Tibial nerve (tissue), 4 donors: ENCODE measurements at regions not wholly inside any gene's neighbourhood (a gene's known extent, or its start where the extent isn't known, plus 50 kb on each side); places are given as distances from the start of the nearest gene placed in this dataset.
A peak's percentile ranks its signal among the peaks of the same experiment; 100 is the strongest.

Experiments used
- DNase-seq, 2 donors: peaks; one replicate each; pipeline ENCODE4 v3.0.0-alpha.2; 2019; ENCODE audit warnings: low spot score in 2 of 2
- H3K27ac ChIP-seq, 4 donors: fragments of 200-600 bp; sonication (generic) in 3 of 4; one replicate each; pipeline ENCODE4 v1.5.1; 2017 to 2019; ENCODE audit warnings: mild to moderate bottlenecking in 1 of 4
- H3K27me3 ChIP-seq, 2 donors: fragments of 200-600 bp; sonication (generic) in 1 of 2; one replicate each; pipeline versions ENCODE4 v1.5.1 to v1.6.0; 2017 to 2019
- H3K36me3 ChIP-seq, 3 donors: fragments of 200-600 bp; sonication (generic); one replicate each; pipeline ENCODE4 v1.5.1; 2018 to 2019
- H3K4me1 ChIP-seq, 4 donors: fragments of 200-600 bp; sonication (generic) in 3 of 4; one replicate each; pipeline ENCODE4 v1.5.1; 2017 to 2019
- H3K4me3 ChIP-seq, 4 donors: fragments of 200-600 bp; sonication (generic) in 3 of 4; one replicate each; pipeline ENCODE4 v1.5.1; 2017 to 2019; ENCODE audit warnings: mild to moderate bottlenecking in 1 of 4, moderate library complexity in 1 of 4
- H3K9me3 ChIP-seq, 4 donors: fragments of 200-600 bp; sonication (generic) in 3 of 4; one replicate each; pipeline ENCODE4 v1.5.1; 2017 to 2019
- EP300 ChIP-seq, 2 donors: sonication (generic); formaldehyde crosslinking; IDR thresholded peaks; one replicate each; pipeline ENCODE4 v1.6.1; 2017; ENCODE audit warnings: antibody characterized with exemption in 2 of 2, mild to moderate bottlenecking in 1 of 2
- POLR2A ChIP-seq, 2 donors: fragments of 450-650 bp; IDR thresholded peaks; one replicate each; pipeline ENCODE4 v1.6.1; 2017; ENCODE audit warnings: antibody characterized with exemption in 2 of 2, mild to moderate bottlenecking in 2 of 2, moderate library complexity in 2 of 2
- WGBS, 2 donors: methylation state at CpG; one replicate each; pipeline ENCODE4 v1.1.5; 2018; 5-methylcytosine and 5-hydroxymethylcytosine counted together
- TF ChIP-seq, protein P1 (sequence below), 5 experiments: fragments of 200-600 bp in 3 of 5; fragments of 450-650 bp in 2 of 5; sonication (generic) in 3 of 5; IDR thresholded peaks; one replicate each; pipeline ENCODE4 v1.5.1; 2016 to 2019; ENCODE audit warnings: antibody characterized with exemption in 5 of 5, mild to moderate bottlenecking in 3 of 5, moderate library complexity in 2 of 5

DNA sequence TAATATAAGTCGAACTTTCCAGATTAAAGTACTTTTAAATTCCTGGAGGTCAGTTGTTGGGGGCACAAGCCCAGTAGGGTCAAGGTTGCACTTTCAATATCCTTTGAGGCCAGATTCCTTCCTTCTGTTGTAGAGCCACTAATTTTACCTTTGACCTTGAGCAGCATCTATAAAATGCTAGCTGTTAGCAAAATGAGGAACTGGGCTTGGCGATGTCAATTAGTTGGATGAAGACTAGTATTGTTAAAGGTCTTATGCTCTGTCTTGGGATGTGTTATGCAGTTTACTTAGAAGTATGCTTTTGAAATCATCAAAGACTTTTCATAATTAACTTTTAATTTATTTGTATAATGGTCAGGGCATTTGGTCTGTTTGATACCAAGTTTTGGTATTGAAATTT is 425.9 kb upstream of the PROX1 start:
- no peaks in the 10 kb centered on the region for H3K36me3 ChIP-seq
- no peak overlapping the region for H3K27ac ChIP-seq
- H3K4me3 ChIP-seq: no peak overlapping the region
- no peaks in the 10 kb centered on the region for H3K4me1 ChIP-seq
- H3K27me3 ChIP-seq: no peaks in the 10 kb centered on the region
- TF ChIP-seq POLR2A (IDR thresholded peaks at IDR 0.05) (no peak), EP300 (IDR thresholded peaks at IDR 0.05) (no peak)
- TF ChIP-seq, protein P1, sequence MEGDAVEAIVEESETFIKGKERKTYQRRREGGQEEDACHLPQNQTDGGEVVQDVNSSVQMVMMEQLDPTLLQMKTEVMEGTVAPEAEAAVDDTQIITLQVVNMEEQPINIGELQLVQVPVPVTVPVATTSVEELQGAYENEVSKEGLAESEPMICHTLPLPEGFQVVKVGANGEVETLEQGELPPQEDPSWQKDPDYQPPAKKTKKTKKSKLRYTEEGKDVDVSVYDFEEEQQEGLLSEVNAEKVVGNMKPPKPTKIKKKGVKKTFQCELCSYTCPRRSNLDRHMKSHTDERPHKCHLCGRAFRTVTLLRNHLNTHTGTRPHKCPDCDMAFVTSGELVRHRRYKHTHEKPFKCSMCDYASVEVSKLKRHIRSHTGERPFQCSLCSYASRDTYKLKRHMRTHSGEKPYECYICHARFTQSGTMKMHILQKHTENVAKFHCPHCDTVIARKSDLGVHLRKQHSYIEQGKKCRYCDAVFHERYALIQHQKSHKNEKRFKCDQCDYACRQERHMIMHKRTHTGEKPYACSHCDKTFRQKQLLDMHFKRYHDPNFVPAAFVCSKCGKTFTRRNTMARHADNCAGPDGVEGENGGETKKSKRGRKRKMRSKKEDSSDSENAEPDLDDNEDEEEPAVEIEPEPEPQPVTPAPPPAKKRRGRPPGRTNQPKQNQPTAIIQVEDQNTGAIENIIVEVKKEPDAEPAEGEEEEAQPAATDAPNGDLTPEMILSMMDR (IDR thresholded peaks at IDR 0.05): no peak
- 80 to 92% methylated on average over 2 of the region's 2 CpGs for WGBS, 2 donors
- DNase-seq: no peak
- H3K9me3 ChIP-seq: peaks cover 0 to 24% (median 2%) of the 10 kb centered on the region in 4 donors

DNA sequence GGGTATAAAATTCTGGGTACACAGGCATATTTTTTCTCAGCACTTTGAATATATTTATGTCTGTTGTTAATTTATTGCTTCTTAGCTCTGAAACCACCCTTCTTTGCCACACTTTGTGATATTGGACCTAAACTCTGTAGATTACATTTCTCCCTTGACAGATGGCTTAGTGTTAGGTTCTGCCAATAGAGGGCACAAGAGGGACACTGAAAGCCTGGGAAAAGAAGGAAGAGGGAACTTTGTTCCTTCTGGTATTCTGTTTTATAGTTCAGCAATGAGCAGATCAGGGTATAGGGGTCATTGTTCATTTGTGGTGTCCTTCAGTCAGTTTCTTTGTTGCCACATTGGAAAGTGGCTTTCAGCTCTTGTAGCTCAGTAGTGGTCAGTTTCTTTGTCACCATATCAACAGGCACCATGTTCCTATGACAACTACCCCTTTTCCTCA is 423.5 kb upstream of the PROX1 start:
- H3K27ac ChIP-seq: no peak overlapping the region
- H3K4me3 ChIP-seq: no peak overlapping the region
- no peaks in the 10 kb centered on the region for H3K36me3 ChIP-seq
- no peak for TF ChIP-seq EP300 (IDR thresholded peaks at IDR 0.05)
- TF ChIP-seq, protein P1 (IDR thresholded peaks at IDR 0.05): peak in 1 of 5 experiments; percentile 14
- peaks cover 0 to 24% (median 2%) of the 10 kb centered on the region in 4 donors for H3K9me3 ChIP-seq
- no peak for DNase-seq
- no peaks in the 10 kb centered on the region for H3K27me3 ChIP-seq
- H3K4me1 ChIP-seq: no peaks in the 10 kb centered on the region

DNA sequence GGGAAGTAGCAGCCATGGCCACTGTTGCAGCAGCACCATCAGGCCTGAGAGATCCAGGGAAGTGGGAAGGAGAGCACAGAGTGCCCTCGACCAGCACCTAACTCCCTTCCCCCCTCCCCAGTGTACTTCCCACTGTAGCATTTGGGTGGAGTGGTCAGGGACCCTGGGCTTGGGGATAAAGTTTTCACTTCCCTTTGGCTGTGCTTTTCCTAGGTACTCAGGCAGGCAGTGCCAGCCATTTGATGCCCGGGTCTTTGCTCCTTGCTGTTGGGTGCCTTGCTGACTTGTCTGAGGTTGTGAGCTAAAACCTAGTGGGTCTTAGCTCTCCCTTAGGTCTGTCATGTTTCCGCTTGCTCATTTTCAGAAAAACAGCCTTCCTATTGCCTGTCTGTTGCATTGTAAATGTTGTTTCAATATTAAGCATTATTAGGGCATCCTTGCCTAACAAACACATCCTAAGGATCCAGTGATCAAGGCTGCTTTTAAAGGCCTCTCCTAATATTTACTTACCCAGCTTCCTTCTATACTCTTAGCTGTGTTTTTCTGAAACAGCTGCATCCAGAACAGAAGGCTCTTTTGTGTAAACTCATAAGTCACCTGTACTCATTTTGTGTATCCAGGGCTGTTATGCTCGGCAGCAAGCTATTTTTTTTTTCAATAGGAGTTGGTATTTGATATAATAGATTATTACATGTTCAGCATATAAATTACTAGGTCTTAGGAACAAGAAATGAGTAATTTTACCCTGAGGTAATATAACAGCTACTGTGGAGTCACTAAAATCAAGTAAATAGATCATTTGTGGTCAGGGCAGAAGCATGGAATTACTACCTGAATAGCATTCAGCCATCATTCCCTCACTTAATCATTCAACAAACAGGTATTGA is 418.6 kb upstream of the PROX1 start:
- WGBS, 2 donors: 73 to 75% methylated on average over 4 of the region's 4 CpGs
- Histone ChIP-seq H3K4me3 (no peak overlapping the region), H3K9me3 (peaks cover 0 to 5% (median 2%) of the 10 kb centered on the region in 4 donors), H3K27ac (no peak overlapping the region), H3K4me1 (no peaks in the 10 kb centered on the region), H3K27me3 (no peaks in the 10 kb centered on the region), H3K36me3 (no peaks in the 10 kb centered on the region)
- DNase-seq: no peak
- TF ChIP-seq, protein P1 (IDR thresholded peaks at IDR 0.05): no peak
- TF ChIP-seq POLR2A (IDR thresholded peaks at IDR 0.05) (no peak), EP300 (IDR thresholded peaks at IDR 0.05) (no peak)

- H3K27ac ChIP-seq: no peak overlapping the region
- no peaks in the 10 kb centered on the region for H3K4me1 ChIP-seq
- peaks cover 0 to under 1% (median 0%) of the 10 kb centered on the region in 4 donors for H3K9me3 ChIP-seq
- 78% methylated on average over 4 of the region's 4 CpGs for WGBS, 2 donors
- no peaks in the 10 kb centered on the region for H3K27me3 ChIP-seq
- no peak for DNase-seq
- H3K4me3 ChIP-seq: no peak overlapping the region
- TF ChIP-seq, protein P1 (IDR thresholded peaks at IDR 0.05): no peak
- no peak for TF ChIP-seq EP300 (IDR thresholded peaks at IDR 0.05)
- TF ChIP-seq POLR2A (IDR thresholded peaks at IDR 0.05): no peak
- no peaks in the 10 kb centered on the region for H3K36me3 ChIP-seq
Observed at GRCh38 chr1:213569816-213570150, 418.0 kb upstream of the PROX1 start.

GRCh38 chr1:213570487-213570886 is 417.3 kb upstream of the PROX1 start:
- no peak overlapping the region for H3K27ac ChIP-seq
- TF ChIP-seq, protein P1 (IDR thresholded peaks at IDR 0.05): no peak
- TF ChIP-seq POLR2A (IDR thresholded peaks at IDR 0.05): no peak
- TF ChIP-seq EP300 (IDR thresholded peaks at IDR 0.05): no peak
- no peak overlapping the region for H3K4me3 ChIP-seq
- no peaks in the 10 kb centered on the region for H3K9me3 ChIP-seq
- no peaks in the 10 kb centered on the region for H3K4me1 ChIP-seq
- DNase-seq: no peak
- H3K36me3 ChIP-seq: no peaks in the 10 kb centered on the region
- H3K27me3 ChIP-seq: no peaks in the 10 kb centered on the region
- WGBS, 2 donors: 54 to 59% methylated on average over 2 of the region's 2 CpGs
